Dedifferentiated amniotic fluid mesenchymal stem cell (primary cell): ENCODE measurements at regions not wholly inside any gene's neighbourhood (a gene's known extent, or its start where the extent isn't known, plus 50 kb on each side); places are given as distances from the start of the nearest gene placed in this dataset.
"Not testable (repeated sequence)": the region's sequence is repeated elsewhere in the genome, so short reads cannot be mapped to it uniquely, and the experiment has no call there.

Experiments used
- DNase-seq: peaks from one replicate; pipeline ENCODE4 v3.0.0-alpha.2; 2016; ENCODE audit errors: extremely low spot score

DNA sequence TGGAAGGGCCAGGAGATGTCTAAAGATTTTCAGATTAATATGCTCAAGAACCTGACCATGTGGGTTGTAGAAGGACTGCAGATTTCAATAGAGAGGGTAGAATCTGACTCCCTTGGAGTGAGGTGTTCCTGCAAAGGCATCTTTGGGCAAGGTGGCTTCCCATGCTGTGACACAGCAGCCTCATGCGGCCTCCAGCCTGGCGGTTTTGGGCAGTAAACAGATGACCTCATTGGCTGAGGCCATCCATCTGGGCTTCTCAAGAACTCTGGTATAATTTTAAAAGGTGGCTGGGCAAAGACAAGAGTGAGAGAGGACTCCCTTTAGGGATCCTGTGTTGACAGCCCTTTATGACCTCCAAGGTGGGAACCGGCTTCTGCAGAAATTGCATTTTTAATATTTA lies 90.3 kb upstream of the ERCC6L2 start:
- DNase-seq = no peak

- no peak for DNase-seq
Measured at GRCh38 chr9:95784318-95784717, 91.2 kb upstream of the ERCC6L2 start.

DNA sequence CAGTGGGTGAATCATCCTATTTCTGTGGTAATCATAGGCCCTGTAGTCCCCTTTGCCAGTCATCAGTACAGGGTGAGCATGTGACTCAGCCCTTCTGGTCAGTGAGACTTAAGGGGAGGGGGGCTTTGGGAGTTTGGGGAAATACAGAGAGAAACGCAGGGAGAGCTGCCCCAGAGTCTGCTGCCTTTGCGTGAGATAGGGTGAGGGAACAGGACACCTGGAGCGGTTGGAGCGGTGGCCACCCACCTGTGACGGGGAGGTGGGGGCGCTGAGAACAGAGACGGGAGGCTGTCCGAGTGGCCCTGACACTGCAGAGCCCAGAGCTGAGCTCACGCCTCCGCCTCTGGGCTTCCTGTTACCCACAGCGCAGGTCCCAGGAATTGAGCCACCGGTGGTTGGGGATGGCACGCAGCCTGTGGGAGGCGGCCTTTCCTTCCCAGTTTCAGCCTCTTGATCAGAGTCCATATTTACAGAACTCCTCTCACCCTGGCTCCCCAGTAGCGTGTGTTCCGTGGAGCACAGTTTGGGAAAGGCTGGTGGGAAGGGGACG lies 92.0 kb upstream of the ERCC6L2 start:
- no peak for DNase-seq

- no peak for DNase-seq
Measured at GRCh38 chr9:95780751-95781150, 94.7 kb upstream of the ERCC6L2 start.

GRCh38 chr9:95780121-95780520 lies 95.4 kb upstream of the ERCC6L2 start:
- no peak for DNase-seq

- not testable (repeated sequence) for DNase-seq
Measured at GRCh38 chr9:95779597-95779996, 95.9 kb upstream of the ERCC6L2 start.

- no peak for DNase-seq
Measured at GRCh38 chr9:95778957-95779356, 96.5 kb upstream of the ERCC6L2 start.

- DNase-seq = no peak
Measured at GRCh38 chr9:95777136-95777535, 98.4 kb upstream of the ERCC6L2 start.

GRCh38 chr9:95776176-95776575 lies 99.3 kb upstream of the ERCC6L2 start:
- DNase-seq = peak; percentile 59

GRCh38 chr9:95775191-95775590 lies 100.3 kb upstream of the ERCC6L2 start:
- DNase-seq = no peak

DNA sequence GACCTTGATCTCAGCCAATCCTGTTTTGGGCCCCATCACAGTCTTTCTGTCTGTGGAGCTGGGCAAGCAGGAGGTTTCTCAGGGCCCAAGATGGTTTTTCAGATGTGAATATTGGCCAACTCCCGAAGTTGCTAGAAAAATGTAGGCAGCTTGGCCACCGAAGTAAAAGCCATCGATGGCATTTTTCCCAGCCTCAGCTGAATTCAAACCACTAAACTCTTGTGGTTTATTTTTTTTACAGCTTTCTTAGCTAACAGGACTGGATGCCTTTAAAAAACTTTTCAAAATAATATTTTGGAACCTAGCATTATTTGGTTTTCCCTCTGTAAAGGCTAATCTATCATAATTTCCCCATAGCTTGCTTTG lies 102.5 kb upstream of the ERCC6L2 start:
- peak; percentile 68 for DNase-seq

DNA sequence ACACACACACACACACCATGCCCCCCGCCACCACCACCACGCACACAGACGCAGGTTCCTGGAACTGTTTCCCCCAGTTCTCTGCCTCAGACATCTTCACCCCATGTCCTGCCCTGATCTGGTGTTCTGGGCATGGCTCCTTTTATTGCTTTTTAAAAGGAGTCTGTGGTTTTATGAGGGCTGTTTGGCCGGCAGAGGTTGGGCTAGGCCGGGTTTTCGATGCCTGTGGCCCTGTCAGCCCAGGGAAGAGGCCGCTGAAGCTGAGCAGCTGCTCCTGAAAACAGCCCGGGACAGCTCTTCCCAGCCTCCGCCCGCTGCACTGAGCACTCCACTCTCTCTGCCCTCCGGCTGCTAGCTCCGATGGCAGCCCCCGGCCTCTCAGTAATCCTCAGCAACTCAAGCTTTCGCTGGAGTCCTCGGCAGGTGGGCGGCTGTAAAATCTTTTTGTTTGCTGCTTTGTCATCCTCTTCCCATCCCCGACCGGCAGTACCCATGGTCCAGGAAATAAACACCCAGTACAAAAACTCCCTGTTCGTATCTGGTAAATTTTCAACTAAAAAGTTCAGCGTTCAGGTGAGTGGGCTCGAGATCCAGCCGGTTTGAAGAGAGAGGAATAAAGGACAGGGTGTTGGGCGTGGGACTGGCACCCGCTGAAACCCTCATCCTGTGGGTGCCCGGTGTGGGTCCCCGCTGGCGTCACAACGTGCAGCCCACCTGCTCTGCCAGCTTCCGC lies 103.0 kb upstream of the ERCC6L2 start:
- DNase-seq = peak; percentile 33

- no peak for DNase-seq
Measured at GRCh38 chr9:95771556-95772246, 103.8 kb upstream of the ERCC6L2 start.

DNA sequence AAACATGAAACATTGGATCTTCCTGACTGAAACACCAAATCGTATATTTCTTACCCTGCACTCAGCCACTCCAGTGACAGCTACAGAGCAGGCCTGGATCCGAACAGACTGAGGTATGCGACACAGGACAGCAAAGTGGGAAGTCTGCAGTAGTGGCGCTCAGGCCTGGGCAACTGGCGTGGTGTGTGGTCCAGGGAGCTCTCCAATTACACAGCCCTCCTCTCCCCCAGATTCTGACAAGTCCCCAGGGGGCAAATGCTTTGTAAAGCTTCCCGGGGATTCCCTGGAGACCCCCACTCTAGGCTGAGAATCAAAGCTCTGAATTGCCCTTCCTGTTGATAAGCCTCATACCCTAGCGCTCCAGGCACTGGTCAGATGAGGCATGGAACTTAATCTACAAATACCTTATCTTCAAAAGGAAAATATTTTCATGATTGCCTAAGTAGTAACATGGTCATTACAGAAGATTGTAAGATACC lies 104.8 kb upstream of the ERCC6L2 start:
- DNase-seq = no peak

- no peak for DNase-seq
Measured at GRCh38 chr9:95769909-95770433, 105.5 kb upstream of the ERCC6L2 start.

GRCh38 chr9:95769473-95769872 lies 106.0 kb upstream of the ERCC6L2 start:
- DNase-seq = no peak

DNA sequence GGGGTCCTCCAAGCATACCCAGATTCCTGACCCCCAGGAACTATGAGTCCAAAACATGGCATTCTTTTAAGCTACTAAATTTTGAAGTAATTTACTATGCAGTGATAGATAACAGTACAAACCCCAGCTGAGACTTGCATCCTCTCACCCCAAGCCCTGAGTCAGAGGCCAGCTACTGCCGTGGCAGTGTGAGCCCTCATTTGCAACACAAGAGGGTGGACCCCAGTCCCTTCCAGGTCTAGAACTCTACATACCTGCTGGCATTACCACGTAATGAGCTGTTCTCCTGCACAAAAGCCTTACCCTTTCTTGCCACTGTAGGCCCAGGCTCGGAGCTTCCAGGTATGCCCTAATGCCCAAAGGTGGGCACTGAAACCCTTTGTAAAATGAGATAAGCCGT lies 108.6 kb upstream of the ERCC6L2 start:
- DNase-seq = no peak

- DNase-seq = no peak
Measured at GRCh38 chr9:95764533-95765319, 110.8 kb upstream of the ERCC6L2 start.

DNA sequence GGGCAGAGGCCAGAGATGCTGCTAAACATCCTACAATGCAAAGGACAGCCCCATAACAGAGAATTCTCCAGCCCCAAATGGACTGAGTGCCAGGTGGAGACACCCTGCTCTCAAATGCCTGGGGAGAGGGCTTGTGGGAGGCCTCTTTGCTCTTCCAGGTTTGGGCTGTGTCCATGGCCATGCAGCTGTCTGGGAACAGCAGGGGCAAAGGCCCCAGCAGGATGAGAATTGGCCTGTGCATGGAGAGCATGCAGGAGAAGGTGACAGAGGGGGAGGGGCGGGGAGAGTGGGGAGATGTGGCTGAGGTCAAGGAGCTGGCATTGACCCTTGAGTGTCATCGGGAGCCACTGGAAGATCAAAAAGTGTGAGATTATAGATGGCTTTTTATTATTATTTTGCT lies 111.5 kb upstream of the ERCC6L2 start:
- DNase-seq = no peak

DNA sequence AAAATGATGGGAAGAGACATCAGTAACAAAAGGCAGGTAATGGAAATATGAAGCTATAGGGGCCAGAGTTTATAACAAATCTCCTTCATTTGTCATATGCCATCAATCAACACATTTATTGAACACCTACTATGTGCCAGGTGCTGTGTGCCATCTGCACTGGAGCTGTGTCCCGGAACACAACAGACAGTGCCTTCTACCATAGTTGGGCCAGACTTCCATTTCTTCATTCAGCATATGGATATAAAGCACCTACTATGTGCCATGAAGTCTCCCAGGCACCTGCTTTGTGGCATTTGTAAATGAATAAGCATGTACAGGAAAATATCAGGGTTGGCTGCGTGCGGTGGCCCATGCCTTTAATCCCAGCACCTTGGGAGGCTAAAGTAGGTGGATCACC lies 112.5 kb upstream of the ERCC6L2 start:
- DNase-seq = no peak

DNA sequence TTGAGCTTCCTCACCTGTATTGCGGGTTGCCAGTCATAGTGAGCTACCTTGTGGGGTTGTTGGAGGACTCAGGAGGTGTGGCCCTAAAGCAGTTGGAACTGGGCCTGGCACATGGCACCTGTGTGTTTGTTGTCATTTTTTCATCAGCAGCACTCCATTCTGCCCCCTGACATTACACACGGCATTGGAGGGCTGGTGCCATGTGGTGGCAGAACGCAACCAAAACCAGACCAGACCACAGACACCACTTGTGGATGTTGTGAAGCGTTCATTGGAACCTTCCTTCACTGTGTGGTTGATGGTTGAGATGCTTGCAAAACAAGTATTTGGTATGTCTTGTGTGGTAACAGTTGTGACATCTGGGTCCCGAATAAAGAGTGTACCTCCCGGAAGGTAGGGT lies 113.2 kb upstream of the ERCC6L2 start:
- DNase-seq = no peak

DNA sequence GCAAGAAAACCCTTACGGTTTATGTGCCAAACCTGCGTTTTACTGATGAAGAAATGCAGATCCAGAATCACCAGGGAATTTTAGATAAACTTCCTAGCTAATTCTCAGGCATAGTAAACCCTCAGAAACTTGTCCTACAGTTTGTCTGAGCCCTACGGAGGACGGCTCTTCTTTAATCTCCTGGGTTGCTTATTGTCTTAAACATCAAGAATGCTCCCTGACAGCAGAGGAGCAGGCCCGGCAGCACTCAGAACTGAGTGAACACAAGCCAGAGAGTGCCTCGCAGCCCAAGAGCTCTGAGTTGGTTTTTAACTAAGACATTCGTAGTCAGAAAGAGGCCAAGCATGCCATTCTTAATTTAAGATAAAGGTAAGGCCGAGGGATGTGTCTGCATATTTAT lies 114.7 kb upstream of the ERCC6L2 start:
- no peak for DNase-seq
